HEK293T (cell line): ENCODE measurements at regions not wholly inside any gene's neighbourhood (a gene's known extent, or its start where the extent isn't known, plus 50 kb on each side); places are given as distances from the start of the nearest gene placed in this dataset.

Source experiments
- CTCF ChIA-PET: fragments of 350-600 bp; formaldehyde crosslinking; extraction: SDS; loops from one replicate; lab custom pipeline; 2021; ENCODE audit warnings: antibody characterized with exemption, inconsistent platforms; lab: Yijun Ruan, JAX
- POLR2A ChIA-PET: fragments of 350-600 bp; formaldehyde crosslinking; extraction: SDS; loops from one replicate; lab custom pipeline; 2020; ENCODE audit warnings: antibody characterized with exemption, inconsistent platforms; lab: Yijun Ruan, JAX
- DNase-seq: peaks from one replicate; pipeline ENCODE4 v3.0.0; 2012; ENCODE audit warnings: mixed read lengths; ENCODE audit errors: extremely low spot score
- ARNT ChIP-seq: fragments of 450-650 bp; IDR thresholded peaks from 2 replicates; pipeline ENCODE4 v1.6.1; 2017; ENCODE audit warnings: mild to moderate bottlenecking
- BHLHE40 ChIP-seq: fragments of 450-650 bp; IDR thresholded peaks from 2 replicates; pipeline ENCODE4 v1.6.1; 2016; ENCODE audit warnings: mild to moderate bottlenecking, moderate library complexity, borderline replicate concordance
- CTBP1 ChIP-seq: fragments of 450-650 bp; IDR thresholded peaks from 2 replicates; pipeline ENCODE4 v1.6.1; 2016; ENCODE audit warnings: borderline replicate concordance
- ELF4 ChIP-seq: fragments of 450-650 bp; IDR thresholded peaks from 2 replicates; pipeline ENCODE4 v1.6.1; 2017; ENCODE audit warnings: antibody characterized with exemption
- FOXA1 ChIP-seq: fragments of 450-650 bp; IDR thresholded peaks from 2 replicates; pipeline ENCODE4 v1.6.1; 2016; ENCODE audit warnings: mild to moderate bottlenecking
- FOXK2 ChIP-seq: fragments of 450-650 bp; IDR thresholded peaks from 2 replicates; pipeline ENCODE4 v1.6.1; 2016; ENCODE audit warnings: mild to moderate bottlenecking
- FOXM1 ChIP-seq: fragments of 450-650 bp; IDR thresholded peaks from 2 replicates; pipeline ENCODE4 v1.6.1; 2017; ENCODE audit warnings: mild to moderate bottlenecking, borderline replicate concordance
- HDGF ChIP-seq: fragments of 450-650 bp; IDR thresholded peaks from 2 replicates; pipeline ENCODE4 v1.6.1; 2017; ENCODE audit warnings: antibody characterized with exemption, borderline replicate concordance
- L3MBTL2 ChIP-seq: fragments of 450-650 bp; conservative IDR thresholded peaks from 2 replicates; pipeline ENCODE4 v1.6.1; 2016; ENCODE audit warnings: mild to moderate bottlenecking
- LEF1 ChIP-seq: fragments of 450-650 bp; IDR thresholded peaks from 2 replicates; pipeline ENCODE4 v1.6.1; 2017; ENCODE audit warnings: mild to moderate bottlenecking, borderline replicate concordance
- NFRKB ChIP-seq: fragments of 450-650 bp; IDR thresholded peaks from 2 replicates; pipeline ENCODE4 v1.6.1; 2016; ENCODE audit warnings: mild to moderate bottlenecking, moderate library complexity
- SP1 ChIP-seq: fragments of 450-650 bp; IDR thresholded peaks from 2 replicates; pipeline ENCODE4 v1.6.1; 2017
- SUZ12 ChIP-seq: fragments of 450-650 bp; IDR thresholded peaks from 2 replicates; pipeline ENCODE4 v1.6.1; 2016; ENCODE audit warnings: mild to moderate bottlenecking
- TARDBP ChIP-seq: fragments of 450-650 bp; IDR thresholded peaks from 2 replicates; pipeline ENCODE4 v1.6.1; 2016
- ZNF384 ChIP-seq: fragments of 450-650 bp; IDR thresholded peaks from 2 replicates; pipeline ENCODE4 v1.6.1; 2016
- TF ChIP-seq, protein P1 (sequence below): fragments of 450-650 bp; IDR thresholded peaks from 2 replicates; pipeline ENCODE4 v1.6.1; 2016

- TF ChIP-seq TARDBP (no peak), BHLHE40 (no peak), ARNT (no peak), SUZ12 (no peak), CTBP1 (no peak), HDGF (no peak), ELF4 (no peak), LEF1 (no peak), L3MBTL2 (no peak), FOXM1 (no peak), SP1 (no peak), NFRKB (no peak), FOXK2 (no peak), ZNF384 (no peak), FOXA1 (no peak)
- TF ChIP-seq, protein P1, sequence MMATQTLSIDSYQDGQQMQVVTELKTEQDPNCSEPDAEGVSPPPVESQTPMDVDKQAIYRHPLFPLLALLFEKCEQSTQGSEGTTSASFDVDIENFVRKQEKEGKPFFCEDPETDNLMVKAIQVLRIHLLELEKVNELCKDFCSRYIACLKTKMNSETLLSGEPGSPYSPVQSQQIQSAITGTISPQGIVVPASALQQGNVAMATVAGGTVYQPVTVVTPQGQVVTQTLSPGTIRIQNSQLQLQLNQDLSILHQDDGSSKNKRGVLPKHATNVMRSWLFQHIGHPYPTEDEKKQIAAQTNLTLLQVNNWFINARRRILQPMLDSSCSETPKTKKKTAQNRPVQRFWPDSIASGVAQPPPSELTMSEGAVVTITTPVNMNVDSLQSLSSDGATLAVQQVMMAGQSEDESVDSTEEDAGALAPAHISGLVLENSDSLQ = no peak
Measured at GRCh38 chr3:174336784-174337183, 522.4 kb upstream of the NAALADL2 start.

GRCh38 chr3:174337227-174337626 is 521.9 kb upstream of the NAALADL2 start:
- ChIA-PET CTCF (no interaction called here), POLR2A (no interaction called here)
- no peak for DNase-seq
- TF ChIP-seq BHLHE40 = no peak
- TF ChIP-seq LEF1 = no peak
- no peak for TF ChIP-seq SUZ12
- TF ChIP-seq TARDBP = no peak
- TF ChIP-seq HDGF = no peak
- no peak for TF ChIP-seq FOXM1
- no peak for TF ChIP-seq SP1
- no peak for TF ChIP-seq L3MBTL2
- no peak for TF ChIP-seq NFRKB

More at GRCh38 chr3:174336784-174337183, 522.4 kb upstream of the NAALADL2 start:
- ChIA-PET POLR2A (no interaction called here), CTCF (no interaction called here)
- no peak for DNase-seq

DNA sequence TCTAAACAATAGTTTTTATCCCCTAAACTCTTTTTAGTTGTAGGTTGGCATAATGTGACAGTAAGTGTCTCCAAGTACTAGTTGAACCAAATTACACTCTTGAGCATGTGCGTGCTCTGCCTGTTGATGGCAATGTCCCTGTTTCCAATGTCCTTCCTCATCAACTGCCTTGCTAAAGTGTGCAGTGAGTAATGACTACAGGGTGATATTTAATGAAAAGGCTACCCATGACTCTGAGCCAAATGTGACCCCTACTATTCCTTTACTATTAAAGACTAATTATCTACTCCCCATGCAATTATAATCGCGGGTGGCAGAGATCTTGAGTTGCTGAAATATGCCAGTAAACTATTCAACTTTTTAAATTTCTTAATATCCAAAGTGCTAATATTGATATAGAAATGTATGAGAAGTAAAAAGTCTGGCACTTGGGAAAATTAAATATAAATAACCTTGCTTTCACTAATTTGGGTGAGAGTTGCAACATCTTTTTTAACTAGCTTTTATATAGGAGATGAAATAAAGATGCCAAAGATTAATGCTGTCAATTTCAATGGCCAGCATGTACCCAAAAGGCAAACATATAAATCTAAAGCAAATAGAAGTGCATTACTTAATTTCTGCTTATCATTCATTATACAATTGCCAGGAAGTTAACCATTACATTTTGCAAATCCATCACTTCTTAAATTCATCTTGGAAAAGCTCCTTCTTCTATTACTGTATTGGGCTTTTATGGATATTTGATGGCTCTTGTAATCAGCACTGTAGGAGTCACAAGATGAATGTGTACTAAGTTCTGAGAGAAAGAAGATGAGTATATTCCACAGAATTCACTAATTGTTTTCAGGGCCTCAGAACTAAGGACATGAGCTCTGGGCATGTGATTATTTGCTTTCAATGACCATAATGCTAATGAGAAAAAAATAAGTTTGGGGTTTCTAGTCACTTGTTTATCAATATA is 518.2 kb upstream of the NAALADL2 start:
- no peak for DNase-seq
- TF ChIP-seq BHLHE40 (no peak), FOXK2 (no peak), HDGF (no peak), ARNT (no peak), CTBP1 (no peak), FOXA1 (no peak), L3MBTL2 (no peak), LEF1 (no peak)
- CTCF ChIA-PET = no interaction called here
- POLR2A ChIA-PET = no interaction called here

- POLR2A ChIA-PET = no interaction called here
- CTCF ChIA-PET = no interaction called here
- TF ChIP-seq ELF4 (no peak), TARDBP (no peak), BHLHE40 (no peak), ZNF384 (no peak), SP1 (no peak), FOXM1 (no peak), FOXA1 (no peak), ARNT (no peak), CTBP1 (no peak), L3MBTL2 (no peak), NFRKB (no peak), FOXK2 (no peak)
- TF ChIP-seq, protein P1 = no peak
- DNase-seq = no peak
Measured at GRCh38 chr3:174342171-174342570, 517.0 kb upstream of the NAALADL2 start.

GRCh38 chr3:174342941-174343501 is 516.1 kb upstream of the NAALADL2 start:
- DNase-seq = no peak
- TF ChIP-seq L3MBTL2 = no peak
- no peak for TF ChIP-seq SP1
- TF ChIP-seq FOXM1 = no peak
- no peak for TF ChIP-seq BHLHE40
- TF ChIP-seq NFRKB = no peak
- TF ChIP-seq FOXA1 = no peak
- no peak for TF ChIP-seq ELF4
- TF ChIP-seq HDGF = no peak
- ChIA-PET POLR2A (no interaction called here), CTCF (interaction anchor here (0.6 kb wide), 1 partner anchor 173 kb away, joined by 3 read pairs; no protein-coding TSS in a partner anchor)

DNA sequence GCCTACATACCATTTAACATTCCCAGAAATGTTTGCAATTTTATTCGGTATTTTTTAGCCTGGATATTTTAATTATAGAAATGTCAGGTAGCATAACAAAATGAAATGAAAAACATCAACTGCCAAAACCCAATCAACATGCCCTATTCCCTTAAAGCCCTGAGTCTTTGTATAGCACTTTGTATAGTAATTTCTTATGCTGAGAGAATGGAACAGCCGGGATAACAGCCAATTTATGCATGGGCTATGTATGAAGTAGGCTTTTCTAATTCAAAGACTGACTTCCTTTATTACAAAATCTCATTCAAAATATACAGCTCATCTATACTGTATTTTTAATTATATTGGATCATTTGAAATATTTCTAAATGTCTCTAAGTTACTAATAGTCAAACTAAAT is 513.0 kb upstream of the NAALADL2 start:
- DNase-seq = no peak
- ChIA-PET POLR2A (no interaction called here), CTCF (no interaction called here)
- TF ChIP-seq FOXM1 (no peak), NFRKB (no peak), FOXA1 (no peak), BHLHE40 (no peak), L3MBTL2 (no peak), TARDBP (no peak), ARNT (no peak), SUZ12 (no peak), FOXK2 (no peak), ELF4 (no peak), LEF1 (no peak), CTBP1 (no peak), SP1 (no peak), ZNF384 (no peak)
- TF ChIP-seq, protein P1 = no peak
